H1 (cell line): ENCODE measurements at regions not wholly inside any gene's neighbourhood (a gene's known extent, or its start where the extent isn't known, plus 50 kb on each side); places are given as distances from the start of the nearest gene placed in this dataset.

Source experiments
- CEBPB ChIP-seq: IDR thresholded peaks from 2 replicates; pipeline ENCODE4 v1.6.1; 2012; ENCODE audit warnings: low read depth, low read length
- CREB1 ChIP-seq: IDR thresholded peaks from 2 replicates; pipeline ENCODE4 v1.6.1; 2012; ENCODE audit warnings: inconsistent platforms
- POLR2AphosphoS5 ChIP-seq: IDR thresholded peaks from 2 replicates; pipeline ENCODE4 v1.6.1; 2011; ENCODE audit warnings: low read depth, low read length
- SUZ12 ChIP-seq: fragments of 200-600 bp; sonication (generic); IDR thresholded peaks from 2 replicates; pipeline ENCODE4 v1.6.1; 2012; ENCODE audit warnings: mild to moderate bottlenecking, inconsistent platforms, low read length, moderate library complexity, mixed read lengths

- TF ChIP-seq POLR2AphosphoS5, result no peak
- no peak for TF ChIP-seq CREB1
- no peak for TF ChIP-seq SUZ12
- TF ChIP-seq CEBPB, result no peak
These were observed 101.4 kb upstream of the DLX6 start (continued) for GRCh38 chr7:96903906-96904305.
